HL-60/S4 treated with retinoic acid at 250 ng/mL for 4 days and 3 days (cell line): ENCODE measurements at regions not wholly inside any gene's neighbourhood (a gene's known extent, or its start where the extent isn't known, plus 50 kb on each side); places are given as distances from the start of the nearest gene placed in this dataset.

ENCODE experiments used
- in situ Hi-C: fragments of 300-500 bp; cut with MboI; formaldehyde crosslinking; loops from 2 replicates; pipeline ENCODE4 v1.7.0; 2022; ENCODE audit warnings: low sequenced_read_pairs

DNA sequence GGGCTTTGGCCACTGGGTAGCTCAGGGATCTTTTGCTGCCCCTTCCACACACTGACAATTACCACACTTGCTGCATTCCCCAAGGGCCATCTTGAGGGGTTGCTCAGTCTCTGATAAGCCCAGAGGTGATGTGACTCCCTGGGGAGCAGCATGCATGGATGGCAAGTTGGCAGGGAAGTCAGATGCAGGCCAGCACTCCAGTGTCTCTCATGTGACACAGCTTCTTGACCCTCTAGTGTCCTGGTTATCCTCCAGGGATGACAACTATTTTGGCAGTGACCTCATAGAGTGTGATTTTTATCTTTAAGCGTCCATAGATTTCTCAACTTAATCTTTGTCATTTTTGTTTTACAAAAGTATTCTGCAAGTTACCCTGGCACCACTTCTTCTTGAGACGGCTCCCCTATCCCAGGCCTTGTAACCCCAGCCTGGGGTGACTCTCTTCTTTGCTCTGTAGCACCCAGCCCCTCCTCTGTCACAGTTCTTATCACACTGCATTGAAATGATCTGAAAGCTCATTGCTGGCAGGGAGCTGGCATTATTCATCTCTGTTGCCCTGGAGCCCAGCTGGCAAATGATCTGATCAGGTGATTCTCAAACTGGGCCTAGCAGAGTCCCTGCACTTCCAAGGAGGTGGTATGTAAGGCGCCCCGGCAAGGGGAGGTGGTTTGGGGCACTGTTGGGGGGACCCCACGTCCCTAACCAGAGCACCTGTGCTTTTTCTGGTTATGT lies 72.6 kb downstream of the TENT5C start:
- in situ Hi-C loops, result no loop called here

- in situ Hi-C loops, result no loop called here
Observed at GRCh38 chr1:117679299-117679698, 73.5 kb downstream of the TENT5C start.

GRCh38 chr1:117679868-117680267 lies 74.0 kb downstream of the TENT5C start:
- in situ Hi-C loops, result no loop called here

GRCh38 chr1:117680316-117681002 lies 74.6 kb downstream of the TENT5C start:
- in situ Hi-C loops, result no loop called here

- in situ Hi-C loops, result no loop called here
Observed at GRCh38 chr1:117681093-117681900, 75.4 kb downstream of the TENT5C start.

DNA sequence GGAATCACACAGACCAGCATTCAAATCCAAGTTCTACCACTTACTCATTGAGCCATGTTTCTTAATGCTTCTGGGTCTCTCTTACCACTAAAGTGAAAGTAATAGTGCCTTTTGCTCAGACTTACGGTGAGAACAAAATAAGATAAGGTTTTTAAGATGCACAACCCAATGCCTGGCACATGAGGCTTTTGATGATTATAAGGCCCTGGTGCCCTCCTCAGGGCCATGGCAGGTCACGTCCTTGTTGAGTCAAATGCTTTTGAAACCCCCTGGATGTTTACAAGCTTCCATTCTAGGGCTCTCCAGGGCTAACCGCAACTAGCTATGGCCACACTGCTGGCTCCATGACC lies 76.0 kb downstream of the TENT5C start:
- in situ Hi-C loops, result no loop called here

- in situ Hi-C loops, result no loop called here
Observed at GRCh38 chr1:117682372-117682771, 76.5 kb downstream of the TENT5C start.

GRCh38 chr1:117683571-117684285 lies 77.9 kb downstream of the TENT5C start:
- in situ Hi-C loops, result no loop called here

DNA sequence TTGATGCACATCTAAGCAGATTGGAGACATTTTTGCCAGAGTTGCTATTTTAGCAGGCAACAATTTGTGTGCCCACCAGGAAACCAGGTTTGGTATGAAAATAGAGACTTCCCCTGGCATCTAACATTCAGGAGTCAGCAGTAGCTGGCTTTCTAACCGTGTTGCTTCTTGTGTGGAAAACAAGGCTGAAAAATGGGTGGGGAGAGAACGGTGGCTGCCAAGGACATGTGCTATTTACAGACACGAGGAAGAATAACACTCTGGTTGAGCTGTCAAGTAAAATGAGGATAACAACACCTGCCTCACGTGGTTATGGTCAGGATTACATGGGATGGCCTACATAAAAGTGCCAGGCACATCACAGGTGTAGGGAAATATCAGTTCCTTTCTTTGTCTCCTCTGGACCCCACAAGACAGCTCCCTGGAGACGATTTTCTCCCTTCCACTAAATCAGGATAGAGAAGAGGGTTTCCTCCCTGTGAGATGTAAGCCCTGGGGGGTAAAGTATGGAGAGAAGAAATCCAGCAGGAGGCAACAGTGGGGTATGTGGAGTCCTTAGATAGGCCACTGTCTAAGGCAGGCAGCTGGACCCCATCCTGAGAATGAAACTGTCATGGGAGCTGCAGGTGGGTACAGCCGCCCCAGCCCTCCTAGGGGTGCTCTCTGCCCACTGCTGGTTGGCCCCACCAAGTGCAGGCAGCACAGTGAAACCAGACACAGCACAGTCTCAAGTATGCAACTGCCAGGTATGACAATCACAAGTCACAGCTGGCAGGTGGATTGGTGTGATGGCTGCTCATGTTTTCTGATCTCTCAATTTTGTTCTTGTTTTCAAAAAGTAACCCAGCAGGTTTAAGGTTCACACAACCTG lies 80.3 kb downstream of the TENT5C start:
- in situ Hi-C loops, result no loop called here

DNA sequence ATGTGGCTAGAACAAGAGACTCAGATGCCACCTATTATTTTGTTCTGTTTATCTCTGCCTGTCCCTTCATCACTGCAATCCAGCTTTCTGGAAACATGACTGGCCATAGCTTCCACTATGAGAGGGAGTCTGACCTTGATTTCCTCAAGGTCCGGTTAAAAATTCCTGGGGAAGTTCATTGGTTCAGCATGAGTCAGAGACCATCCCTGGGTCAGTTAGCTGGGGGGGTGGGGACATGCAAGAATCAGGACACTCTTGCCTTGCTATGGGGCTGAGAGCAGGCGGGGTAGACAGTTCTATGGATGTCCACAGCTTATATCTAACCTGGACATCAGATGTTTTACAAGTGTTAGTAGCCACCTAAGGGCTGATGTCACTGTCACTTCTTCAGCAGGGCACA lies 81.1 kb downstream of the TENT5C start:
- in situ Hi-C loops, result no loop called here

DNA sequence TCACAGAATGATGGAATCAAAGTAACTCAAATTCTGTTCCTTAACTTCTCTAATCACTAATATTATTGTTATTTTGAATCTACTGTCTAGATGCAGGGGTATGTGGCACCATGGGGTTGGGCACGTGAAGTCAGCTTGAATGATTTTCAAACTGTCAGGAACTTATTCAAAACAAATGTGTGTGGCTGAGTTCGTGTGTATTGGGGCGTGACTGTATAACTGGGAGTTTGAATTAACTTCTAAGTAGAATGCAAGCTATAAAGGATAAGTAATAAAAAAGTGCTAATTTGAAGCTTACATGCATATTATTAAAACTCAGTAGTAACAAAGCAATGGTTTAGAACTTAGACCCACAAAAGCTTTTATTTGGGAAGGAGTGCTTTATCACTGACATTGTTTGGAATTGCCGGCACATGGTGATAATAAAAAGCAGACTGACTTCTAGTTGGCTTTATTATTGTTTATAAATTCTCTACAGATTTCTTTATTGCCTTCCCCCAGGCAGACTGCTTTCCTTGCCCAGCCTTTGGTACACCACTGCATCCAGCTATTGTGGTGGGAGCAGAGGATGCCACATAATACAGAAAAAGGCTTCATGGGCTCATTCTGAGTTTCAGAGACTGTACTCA lies 84.3 kb downstream of the TENT5C start:
- in situ Hi-C loops, result no loop called here

- in situ Hi-C loops, result no loop called here
Observed at GRCh38 chr1:117691942-117692341, 86.1 kb downstream of the TENT5C start.

DNA sequence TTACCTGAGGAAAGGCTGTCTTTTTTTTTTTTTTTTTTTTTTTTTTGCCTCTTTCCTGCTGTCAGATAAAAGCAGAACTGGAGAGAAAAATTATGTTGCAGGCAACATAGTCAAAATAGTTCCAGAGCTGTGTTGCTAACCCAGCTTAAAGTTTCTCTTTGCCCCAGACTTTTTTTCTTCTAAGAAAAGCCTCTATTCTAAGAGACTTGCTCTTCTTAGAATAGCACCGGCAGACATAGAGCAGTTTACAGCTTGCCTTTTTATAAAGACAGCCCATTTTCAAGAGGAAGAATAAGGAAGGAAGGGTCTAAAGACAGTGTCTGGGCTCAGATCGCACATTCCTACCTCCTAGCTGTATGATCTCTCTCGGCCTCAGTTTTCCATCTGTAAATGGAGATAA lies 88.7 kb downstream of the TENT5C start:
- in situ Hi-C loops, result no loop called here

GRCh38 chr1:117695796-117696490 lies 90.1 kb downstream of the TENT5C start:
- in situ Hi-C loops, result no loop called here

- in situ Hi-C loops, result no loop called here
Observed at GRCh38 chr1:117696561-117696960, 90.7 kb downstream of the TENT5C start.

DNA sequence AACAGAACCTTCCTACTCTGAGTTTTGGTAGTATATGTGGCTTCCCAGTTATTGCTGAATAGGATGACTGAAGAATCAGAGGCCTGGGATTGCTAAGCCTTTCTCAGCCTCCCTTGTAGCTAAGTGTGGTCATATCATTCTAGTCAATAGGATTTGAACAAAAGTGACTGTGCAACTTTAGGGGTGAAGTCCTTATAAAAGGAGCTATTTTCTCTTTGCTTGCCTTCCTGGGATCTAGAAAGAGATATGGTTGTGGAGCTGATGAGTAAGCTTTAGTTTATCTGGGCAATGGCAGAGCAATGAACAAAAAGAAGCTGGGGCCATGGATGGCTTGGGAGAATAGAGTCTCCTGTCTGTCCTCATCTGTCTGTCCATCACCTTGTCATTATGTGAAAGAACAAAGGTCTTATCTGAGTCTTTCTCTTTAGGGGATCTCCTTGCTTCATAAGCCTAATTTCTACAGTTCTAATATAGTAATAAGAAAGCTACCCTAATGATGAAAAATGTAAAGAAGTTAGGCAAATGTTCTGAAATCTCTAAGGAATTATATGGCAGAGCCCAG lies 91.5 kb downstream of the TENT5C start:
- in situ Hi-C loops, result no loop called here

- in situ Hi-C loops, result no loop called here
Observed at GRCh38 chr1:117698398-117699160, 92.7 kb downstream of the TENT5C start.

DNA sequence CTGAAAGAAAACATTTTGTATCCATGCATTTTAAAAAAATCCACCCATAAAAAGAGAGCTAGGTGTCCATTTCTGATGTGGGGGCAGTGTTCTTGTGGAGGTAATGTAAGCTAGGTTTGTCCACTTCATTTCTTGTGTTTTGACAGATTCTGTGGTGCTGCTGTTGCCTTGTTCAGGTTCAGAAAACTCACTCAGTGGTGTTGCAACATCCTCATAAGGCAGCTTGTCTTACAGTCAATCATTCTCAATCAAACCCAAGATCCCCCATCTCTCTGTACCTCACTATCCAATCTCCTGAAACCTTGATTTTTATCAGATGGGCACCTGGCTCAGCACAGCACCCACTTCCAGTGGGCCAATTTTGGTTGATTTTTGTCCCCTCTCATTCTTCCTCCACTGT lies 94.1 kb downstream of the TENT5C start:
- in situ Hi-C loops, result no loop called here
